ENCODE measurements at regions not wholly inside any gene's neighbourhood (a gene's known extent, or its start where the extent isn't known, plus 50 kb on each side); places are given as distances from the start of the nearest gene placed in this dataset.

DNA sequence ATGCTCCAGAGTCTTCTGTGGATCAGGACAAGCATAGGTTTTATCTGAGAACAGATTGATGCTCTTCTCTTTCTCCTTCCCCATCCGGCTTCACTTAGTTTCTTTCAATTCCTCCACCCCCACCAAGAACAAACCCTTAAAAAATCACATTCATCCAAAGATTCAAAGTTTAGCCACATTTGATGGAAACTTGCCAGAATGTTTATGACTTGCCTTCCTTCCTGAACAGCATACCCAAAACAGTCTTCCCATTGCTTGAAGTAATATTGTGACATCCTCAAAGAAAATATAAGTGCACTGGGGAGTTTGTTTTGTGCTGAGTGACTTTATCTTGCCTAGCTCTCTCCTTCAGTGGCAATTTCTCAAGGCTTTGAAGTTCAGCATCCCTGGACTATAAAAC is 83.0 kb downstream of the MAGEB17 start:
- Mint-ChIP-seq H3K27ac (no peak overlapping the region), H3K36me3 (ENCODE audit: insufficient read depth) (no peaks in the 10 kb centered on the region), H3K4me1 (ENCODE audit: low read depth) (peaks cover 2% of the 10 kb centered on the region), H3K9me3 (ENCODE audit: low read depth) (no peaks in the 10 kb centered on the region), H3K27me3 (no peaks in the 10 kb centered on the region), H3K4me3 (ENCODE audit: low read depth) (no peak overlapping the region)
- no peak for DNase-seq (ENCODE audit: low spot score, unreplicated experiment)
- TF ChIP-seq CTCF (IDR thresholded peaks at IDR 0.05; ENCODE audit: unreplicated experiment) = no peak

- H3K27ac Mint-ChIP-seq = no peak overlapping the region
- peaks cover 2% of the 10 kb centered on the region for H3K9me3 Mint-ChIP-seq (ENCODE audit: low read depth)
- no peaks in the 10 kb centered on the region for H3K36me3 Mint-ChIP-seq (ENCODE audit: insufficient read depth)
- H3K4me1 Mint-ChIP-seq (ENCODE audit: low read depth) = peaks cover 2% of the 10 kb centered on the region
- no peaks in the 10 kb centered on the region for H3K27me3 Mint-ChIP-seq
- no peak overlapping the region for H3K4me3 Mint-ChIP-seq (ENCODE audit: low read depth)
- no peak for DNase-seq (ENCODE audit: low spot score, unreplicated experiment)
- no peak for TF ChIP-seq CTCF (IDR thresholded peaks at IDR 0.05; ENCODE audit: unreplicated experiment)
Observed at GRCh38 chrX:16251782-16252181, 84.5 kb downstream of the MAGEB17 start.

DNA sequence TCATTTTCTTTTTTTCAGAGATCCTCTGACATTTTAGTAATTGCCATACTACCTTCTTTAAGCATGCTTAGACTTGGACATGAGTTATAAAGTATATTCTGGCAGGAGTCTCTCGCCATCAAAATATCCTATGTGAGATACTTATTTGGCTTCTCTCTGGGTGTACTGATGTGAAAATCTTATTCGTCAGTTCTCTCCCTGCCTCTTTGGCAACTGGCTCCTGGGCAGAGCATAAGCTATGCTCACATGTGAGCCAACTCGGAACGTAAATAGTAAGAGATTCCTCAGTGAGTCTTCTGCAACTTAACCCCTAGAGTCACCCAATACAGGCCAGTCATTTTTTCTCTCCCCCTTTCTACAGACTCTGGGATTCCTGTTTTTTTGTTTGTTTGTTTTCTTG is 91.6 kb downstream of the MAGEB17 start:
- no peak for TF ChIP-seq CTCF (IDR thresholded peaks at IDR 0.05; ENCODE audit: unreplicated experiment)
- DNase-seq (ENCODE audit: low spot score, unreplicated experiment) = no peak
- Mint-ChIP-seq H3K27ac (no peak overlapping the region), H3K4me1 (ENCODE audit: low read depth) (peaks cover 17% of the 10 kb centered on the region), H3K36me3 (ENCODE audit: insufficient read depth) (peaks cover 2% of the 10 kb centered on the region), H3K9me3 (ENCODE audit: low read depth) (peaks cover 3% of the 10 kb centered on the region), H3K27me3 (no peaks in the 10 kb centered on the region), H3K4me3 (ENCODE audit: low read depth) (no peak overlapping the region)

DNA sequence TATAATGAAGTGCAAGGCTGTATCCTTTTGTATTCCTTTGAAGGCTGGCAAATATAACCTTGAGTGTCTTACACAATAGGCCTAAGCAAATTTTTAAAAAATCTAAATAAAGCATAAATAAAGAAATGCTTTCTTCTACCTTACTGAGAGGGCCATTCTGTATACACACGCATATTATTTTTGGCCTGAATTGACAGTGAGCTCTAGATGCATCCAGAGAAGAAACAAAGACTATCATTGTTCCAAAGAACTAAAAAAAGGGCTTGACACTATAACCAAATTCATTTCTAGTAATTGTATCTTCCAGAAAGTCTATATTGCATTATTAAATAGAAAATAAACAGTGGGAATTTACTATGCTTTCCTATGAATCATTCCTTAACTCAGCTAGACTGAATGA is 100.2 kb downstream of the MAGEB17 start:
- peaks cover 27% of the 10 kb centered on the region for H3K9me3 Mint-ChIP-seq (ENCODE audit: low read depth)
- peaks cover 13% of the 10 kb centered on the region for H3K36me3 Mint-ChIP-seq (ENCODE audit: insufficient read depth)
- no peak overlapping the region for H3K4me3 Mint-ChIP-seq (ENCODE audit: low read depth)
- no peak overlapping the region for H3K27ac Mint-ChIP-seq
- H3K4me1 Mint-ChIP-seq (ENCODE audit: low read depth) = peaks cover 4% of the 10 kb centered on the region
- H3K27me3 Mint-ChIP-seq = no peaks in the 10 kb centered on the region
- TF ChIP-seq CTCF (IDR thresholded peaks at IDR 0.05; ENCODE audit: unreplicated experiment) = no peak
- DNase-seq (ENCODE audit: low spot score, unreplicated experiment) = no peak

- no peaks in the 10 kb centered on the region for H3K27me3 Mint-ChIP-seq
- peaks cover 1% of the 10 kb centered on the region for H3K4me1 Mint-ChIP-seq (ENCODE audit: low read depth)
- H3K27ac Mint-ChIP-seq = no peak overlapping the region
- no peak overlapping the region for H3K4me3 Mint-ChIP-seq (ENCODE audit: low read depth)
- TF ChIP-seq CTCF (IDR thresholded peaks at IDR 0.05; ENCODE audit: unreplicated experiment) = no peak
- peaks cover 13% of the 10 kb centered on the region for H3K36me3 Mint-ChIP-seq (ENCODE audit: insufficient read depth)
- peaks cover 27% of the 10 kb centered on the region for H3K9me3 Mint-ChIP-seq (ENCODE audit: low read depth)
- no peak for DNase-seq (ENCODE audit: low spot score, unreplicated experiment)
Observed at GRCh38 chrX:16268206-16268605, 100.9 kb downstream of the MAGEB17 start.

Data from progenitor cell of endocrine pancreas (in vitro differentiated cells).